GM12878 (cell line): ENCODE measurements at regions not wholly inside any gene's neighbourhood (a gene's known extent, or its start where the extent isn't known, plus 50 kb on each side); places are given as distances from the start of the nearest gene placed in this dataset.

ENCODE experiments used
- ATAC-seq: fragments of 200-7000 bp; cut with Tn5 transposase; 3 replicates; pipeline ENCODE4 v1.9.1; 2020; ENCODE audit warnings: mild to moderate bottlenecking, moderate library complexity
- BruUV-seq: library from RNA; stranded (reverse); fragments of 400-500 nt; replicated peaks from 2 replicates; lab custom pipeline; 2021; lab: Mats Ljungman, UMichigan
- CTCF ChIA-PET: fragments of 300-600 bp; sonication (Branson Sonifier 250); formaldehyde crosslinking; extraction: SDS; loops from one replicate; lab custom pipeline; 2021; ENCODE audit warnings: inconsistent platforms; lab: Yijun Ruan, JAX
- POLR2A ChIA-PET: fragments of 350-600 bp; formaldehyde crosslinking; extraction: SDS; loops from one replicate; lab custom pipeline; 2021; ENCODE audit warnings: inconsistent platforms; lab: Charles Lee
- RAD21 ChIA-PET: fragments of 300-600 bp; sonication (Branson Sonifier 250); formaldehyde crosslinking; loops from one replicate; lab custom pipeline; 2023; ENCODE audit warnings: antibody characterized with exemption; ENCODE audit not compliant: unreplicated experiment; lab: Charles Lee
- SMC1A ChIA-PET: fragments of 300-600 bp; sonication (Branson Sonifier 250); formaldehyde crosslinking; loops from one replicate; lab custom pipeline; 2023; ENCODE audit not compliant: unreplicated experiment, uncharacterized antibody; lab: Charles Lee
- DNase-seq: peaks from one replicate; pipeline ENCODE4 v3.0.0-alpha.2; 2011; ENCODE audit warnings: low read depth, low spot score
- FAIRE-seq: peaks from 3 replicates; lab custom pipeline; 2011; peaks lifted over from hg19 to GRCh38; lab: Jason Lieb, UNC
- H2AFZ ChIP-seq: 2 replicates; pipeline ENCODE4 v1.6.0; 2011; ENCODE audit warnings: low read depth, low read length, control low read depth; ENCODE audit not compliant: control insufficient read depth
- H3K27ac ChIP-seq: 2 replicates; pipeline ENCODE4 v1.5.1; 2011; ENCODE audit warnings: control low read depth; ENCODE audit not compliant: control insufficient read depth, insufficient read depth
- H3K27me3 ChIP-seq, 2 experiments: replicated peaks in 1 of 2; 2 replicates each; pipeline versions ENCODE4 v1.6.0 to v1.6.1; 2011; ENCODE audit warnings: low read length in 1 of 2; ENCODE audit not compliant: control insufficient read depth in 2 of 2, insufficient read depth in 2 of 2
- H3K36me3 ChIP-seq, 2 experiments: 2 replicates each; pipeline ENCODE4 v1.5.1; 2011; ENCODE audit warnings: low read length in 1 of 2; ENCODE audit not compliant: control insufficient read depth in 2 of 2, insufficient read depth in 2 of 2
- H3K4me1 ChIP-seq: 2 replicates; pipeline ENCODE4 v1.6.1; 2011; ENCODE audit warnings: mild to moderate bottlenecking, low read length, moderate library complexity, mixed read lengths; ENCODE audit not compliant: control insufficient read depth, insufficient read depth
- H3K4me2 ChIP-seq: 2 replicates; pipeline ENCODE4 v1.6.0; 2011; ENCODE audit warnings: control low read depth; ENCODE audit not compliant: control insufficient read depth, insufficient read depth
- H3K4me3 ChIP-seq: fragments of 200-600 bp; sonication (generic); 2 replicates; pipeline ENCODE4 v1.5.1; 2016
- H3K79me2 ChIP-seq: 2 replicates; pipeline ENCODE4 v1.6.0; 2011; ENCODE audit warnings: low read length; ENCODE audit not compliant: control insufficient read depth, insufficient read depth
- H3K9ac ChIP-seq: 2 replicates; pipeline ENCODE4 v1.8.0; 2011; ENCODE audit warnings: low read length, control low read depth, mixed read lengths; ENCODE audit not compliant: control insufficient read depth, insufficient read depth
- H3K9me3 ChIP-seq: replicated peaks from 3 replicates; pipeline ENCODE4 v1.5.1; 2011; ENCODE audit warnings: mild to moderate bottlenecking, low read length; ENCODE audit not compliant: control insufficient read depth, insufficient read depth
- H4K20me1 ChIP-seq: 2 replicates; pipeline ENCODE4 v1.6.0; 2011; ENCODE audit not compliant: control insufficient read depth, insufficient read depth
- ATF7 ChIP-seq: fragments of 450-650 bp; IDR thresholded peaks from 2 replicates; pipeline ENCODE4 v1.6.1; 2016; ENCODE audit warnings: low read depth, mild to moderate bottlenecking
- CEBPZ ChIP-seq: fragments of 150-350 bp; IDR thresholded peaks from 2 replicates; pipeline ENCODE4 v1.6.1; 2016; ENCODE audit warnings: low read depth, low read length
- CHD1 ChIP-seq: IDR thresholded peaks from 2 replicates; pipeline ENCODE4 v1.6.1; 2012; ENCODE audit warnings: low read depth, low read length, improper control_type of control experiment
- DPF2 ChIP-seq: fragments of 450-650 bp; IDR thresholded peaks from 2 replicates; pipeline ENCODE4 v1.6.1; 2017; ENCODE audit warnings: mild to moderate bottlenecking
- FOXM1 ChIP-seq: IDR thresholded peaks from 2 replicates; pipeline ENCODE4 v1.6.1; 2012; ENCODE audit warnings: low read depth, mild to moderate bottlenecking, inconsistent platforms, low read length, moderate library complexity
- IRF5 ChIP-seq: fragments of 450-650 bp; IDR thresholded peaks from 2 replicates; pipeline ENCODE4 v1.6.1; 2017; ENCODE audit warnings: borderline replicate concordance
- KLF5 ChIP-seq: fragments of 450-650 bp; IDR thresholded peaks from 2 replicates; pipeline ENCODE4 v1.6.1; 2014; ENCODE audit warnings: mild to moderate bottlenecking; ENCODE audit not compliant: partially characterized antibody
- RAD21 ChIP-seq: IDR thresholded peaks from 2 replicates; pipeline ENCODE4 v1.6.1; 2011; ENCODE audit warnings: mild to moderate bottlenecking, low read depth, low read length, moderate library complexity; ENCODE audit not compliant: insufficient read depth
- RAD51 ChIP-seq: fragments of 450-650 bp; IDR thresholded peaks from 2 replicates; pipeline ENCODE4 v1.6.1; 2016; ENCODE audit warnings: moderate library complexity, mild to moderate bottlenecking, inconsistent platforms
- SIN3A ChIP-seq: IDR thresholded peaks from 2 replicates; pipeline ENCODE4 v1.6.1; 2012; ENCODE audit warnings: low read depth, low read length, improper control_type of control experiment
- SMAD1 ChIP-seq: fragments of 450-650 bp; IDR thresholded peaks from 2 replicates; pipeline ENCODE4 v1.6.1; 2018; ENCODE audit warnings: mild to moderate bottlenecking, low read depth; ENCODE audit not compliant: partially characterized antibody
- SREBF1 ChIP-seq: IDR thresholded peaks from 2 replicates; pipeline ENCODE4 v1.6.1; 2012; ENCODE audit warnings: mild to moderate bottlenecking, low read length
- STAT3 ChIP-seq: IDR thresholded peaks from 2 replicates; pipeline ENCODE4 v1.6.1; 2011; ENCODE audit warnings: low read depth, low read length, improper control_type of control experiment
- SUZ12 ChIP-seq: fragments of 200-600 bp; sonication (generic); IDR thresholded peaks from one replicate; pipeline ENCODE4 v1.6.1; 2018; ENCODE audit warnings: antibody characterized with exemption, mild to moderate bottlenecking; ENCODE audit not compliant: unreplicated experiment
- TCF7 ChIP-seq: IDR thresholded peaks from 2 replicates; pipeline ENCODE4 v1.6.1; 2014; ENCODE audit warnings: antibody characterized with exemption, borderline replicate concordance
- ZNF622 ChIP-seq: fragments of 450-650 bp; IDR thresholded peaks from 2 replicates; pipeline ENCODE4 v1.6.1; 2017; ENCODE audit warnings: mild to moderate bottlenecking, inconsistent platforms
- WGBS: methylation state at CpG from one replicate; pipeline ENCODE4 v1.1.6; 2016; ENCODE audit warnings: low lambda C conversion rate; ENCODE audit not compliant: insufficient replicate concordance, insufficient coverage; ENCODE audit errors: missing lambda C conversion rate; 5-methylcytosine and 5-hydroxymethylcytosine counted together
- in situ Hi-C: fragments of 300-500 bp; cut with MboI; formaldehyde crosslinking; loops from 9 replicates; pipeline ENCODE4 v1.14.3; 2018; ENCODE audit warnings: mixed read lengths
- intact Hi-C: fragments of 100-400 bp; cut with micrococcal nuclease; formaldehyde crosslinking; loops from one replicate; pipeline ENCODE4 v1.14.2; 2022; ENCODE audit not compliant: unreplicated experiment
- TF ChIP-seq, protein P1 (sequence below): IDR thresholded peaks from 2 replicates; pipeline ENCODE4 v1.6.1; 2011; ENCODE audit warnings: mild to moderate bottlenecking, low read depth, low read length, moderate library complexity; ENCODE audit not compliant: insufficient replicate concordance

DNA sequence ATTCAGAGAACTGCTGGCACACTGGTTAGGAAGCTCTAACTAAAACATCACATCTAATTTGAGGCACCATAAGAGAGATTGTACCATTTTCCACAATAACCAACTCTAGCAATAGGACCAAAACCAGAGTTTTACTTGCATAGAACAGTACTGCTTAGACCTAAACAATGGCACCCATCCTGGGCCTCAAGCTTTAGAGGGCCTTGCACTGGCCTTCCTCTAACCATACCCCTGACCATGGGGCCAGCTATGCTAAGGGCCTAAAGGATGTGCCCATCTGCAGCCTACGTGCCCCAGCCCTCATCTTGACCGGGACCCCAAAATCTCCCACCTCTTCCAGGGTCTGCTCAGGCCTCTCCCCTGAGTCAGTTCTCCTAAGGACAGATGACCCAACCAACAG lies 74.4 kb upstream of the ARHGAP32 start:
- RAD21 ChIA-PET = no interaction called here
- no peaks in the 10 kb centered on the region; a peak in 1 of 4 replicates for H3K27me3 ChIP-seq
- no peaks in the 10 kb centered on the region for H3K9me3 ChIP-seq
- TF ChIP-seq KLF5 (no peak), TCF7 (no peak), RAD21 (no peak), RAD51 (no peak), FOXM1 (no peak), ZNF622 (no peak), SUZ12 (no peak), STAT3 (no peak), SREBF1 (no peak), DPF2 (no peak), ATF7 (no peak), CEBPZ (no peak), SMAD1 (no peak), SIN3A (no peak), IRF5 (no peak), CHD1 (no peak)
- TF ChIP-seq, protein P1, sequence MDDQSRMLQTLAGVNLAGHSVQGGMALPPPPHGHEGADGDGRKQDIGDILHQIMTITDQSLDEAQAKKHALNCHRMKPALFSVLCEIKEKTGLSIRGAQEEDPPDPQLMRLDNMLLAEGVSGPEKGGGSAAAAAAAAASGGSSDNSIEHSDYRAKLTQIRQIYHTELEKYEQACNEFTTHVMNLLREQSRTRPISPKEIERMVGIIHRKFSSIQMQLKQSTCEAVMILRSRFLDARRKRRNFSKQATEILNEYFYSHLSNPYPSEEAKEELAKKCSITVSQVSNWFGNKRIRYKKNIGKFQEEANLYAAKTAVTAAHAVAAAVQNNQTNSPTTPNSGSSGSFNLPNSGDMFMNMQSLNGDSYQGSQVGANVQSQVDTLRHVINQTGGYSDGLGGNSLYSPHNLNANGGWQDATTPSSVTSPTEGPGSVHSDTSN = no peak
- H3K9ac ChIP-seq = no peak overlapping the region
- no peak for ATAC-seq
- WGBS = 12% methylated on average over 2 of the region's 2 CpGs
- no peak for FAIRE-seq
- POLR2A ChIA-PET = no interaction called here
- no peak overlapping the region for H2AFZ ChIP-seq
- H3K4me1 ChIP-seq = no peaks in the 10 kb centered on the region
- BruUV-seq = no TSS peak
- in situ Hi-C loops (no loop called here), intact Hi-C loops (no loop called here)
- DNase-seq = no peak
- SMC1A ChIA-PET = no interaction called here
- H3K36me3 ChIP-seq = no peaks in the 10 kb centered on the region
- H3K27ac ChIP-seq = no peak overlapping the region
- CTCF ChIA-PET = no interaction called here
- H3K4me2 ChIP-seq = no peak overlapping the region
- no peaks in the 10 kb centered on the region for H3K79me2 ChIP-seq
- no peak overlapping the region for H3K4me3 ChIP-seq
- H4K20me1 ChIP-seq = no peaks in the 10 kb centered on the region; the same call in 1 of the 2 replicates
